ENCODE measurements at regions not wholly inside any gene's neighbourhood (a gene's known extent, or its start where the extent isn't known, plus 50 kb on each side); places are given as distances from the start of the nearest gene placed in this dataset.
"Not testable (repeated sequence)": the region's sequence is repeated elsewhere in the genome, so short reads cannot be mapped to it uniquely, and the experiment has no call there.

DNA sequence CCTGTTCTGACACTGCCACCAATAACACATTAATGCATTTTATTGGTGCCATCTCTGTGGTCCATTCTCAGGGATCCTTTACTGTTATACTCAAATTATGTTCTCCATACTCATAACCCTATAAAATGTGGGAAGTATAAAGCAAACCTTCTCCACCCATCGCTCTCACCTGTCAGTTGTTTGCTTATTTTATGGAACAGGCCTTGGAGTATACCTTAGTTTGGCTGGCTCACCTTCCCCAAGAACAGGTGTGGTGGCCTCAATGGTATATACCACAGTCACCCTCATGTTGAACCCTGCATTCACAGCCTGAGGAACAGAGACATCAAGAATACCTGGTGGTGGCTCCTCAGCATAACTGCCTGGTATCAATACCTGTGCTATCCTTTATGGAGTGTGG lies 308.4 kb upstream of the STXBP6 start:
- no peak for TF ChIP-seq CTCF (IDR thresholded peaks at IDR 0.05; ENCODE audit: low read depth, low read length)

DNA sequence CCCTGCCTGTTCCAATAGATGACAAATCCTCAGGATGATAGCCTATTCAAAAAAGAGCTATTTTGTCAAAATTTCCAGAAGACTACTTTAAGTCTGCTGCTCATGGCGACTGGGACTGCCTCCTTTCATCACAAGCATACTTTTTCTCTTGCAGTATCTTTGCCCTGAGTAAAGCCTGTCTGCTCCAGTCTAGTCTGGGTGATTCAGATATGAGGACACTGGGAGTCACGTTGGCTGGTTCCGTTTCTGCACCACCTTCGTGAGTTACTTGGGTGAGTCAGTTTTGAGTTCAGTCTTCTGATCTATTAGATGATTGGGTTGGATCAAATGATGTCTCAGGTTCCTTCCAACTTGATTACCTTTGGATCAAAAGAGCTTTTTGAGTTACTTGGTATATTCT lies 301.3 kb upstream of the STXBP6 start:
- H3K4me3 ChIP-seq (ENCODE audit: low read depth, low read length): no peak overlapping the region
- no peak for TF ChIP-seq CTCF (IDR thresholded peaks at IDR 0.05; ENCODE audit: low read depth, low read length)

More for the DNA sequence above, 308.4 kb upstream of the STXBP6 start:
- no peak overlapping the region for H3K4me3 ChIP-seq (ENCODE audit: low read depth, low read length)

DNA sequence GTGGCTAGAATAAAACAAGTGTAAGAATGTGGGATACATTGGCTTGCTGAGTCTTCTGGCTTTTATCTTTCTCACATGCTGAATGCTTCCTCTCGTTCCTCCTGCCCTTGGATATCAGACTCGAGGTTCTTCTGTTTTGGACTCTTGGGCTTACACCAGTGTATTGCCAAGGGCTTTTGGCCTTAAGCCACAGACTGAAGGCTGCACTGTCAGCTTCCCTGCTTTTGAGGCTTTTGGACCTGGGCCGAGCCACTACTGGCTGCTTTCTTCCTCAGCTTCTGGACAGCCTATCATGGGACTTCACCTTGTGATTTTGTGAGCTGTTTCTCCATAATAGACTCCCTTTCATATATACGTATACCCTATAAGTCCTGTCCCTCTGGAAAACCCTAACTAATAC lies 300.9 kb upstream of the STXBP6 start:
- no peak overlapping the region for H3K4me3 ChIP-seq (ENCODE audit: low read depth, low read length)
- TF ChIP-seq CTCF (IDR thresholded peaks at IDR 0.05; ENCODE audit: low read depth, low read length): no peak

- no peak overlapping the region for H3K4me3 ChIP-seq (ENCODE audit: low read depth, low read length)
- no peak for TF ChIP-seq CTCF (IDR thresholded peaks at IDR 0.05; ENCODE audit: low read depth, low read length)
These were observed 300.1 kb upstream of the STXBP6 start for GRCh38 chr14:25350021-25350420.

GRCh38 chr14:25349269-25349668 lies 299.3 kb upstream of the STXBP6 start:
- no peak overlapping the region for H3K4me3 ChIP-seq (ENCODE audit: low read depth, low read length)
- no peak for TF ChIP-seq CTCF (IDR thresholded peaks at IDR 0.05; ENCODE audit: low read depth, low read length)

DNA sequence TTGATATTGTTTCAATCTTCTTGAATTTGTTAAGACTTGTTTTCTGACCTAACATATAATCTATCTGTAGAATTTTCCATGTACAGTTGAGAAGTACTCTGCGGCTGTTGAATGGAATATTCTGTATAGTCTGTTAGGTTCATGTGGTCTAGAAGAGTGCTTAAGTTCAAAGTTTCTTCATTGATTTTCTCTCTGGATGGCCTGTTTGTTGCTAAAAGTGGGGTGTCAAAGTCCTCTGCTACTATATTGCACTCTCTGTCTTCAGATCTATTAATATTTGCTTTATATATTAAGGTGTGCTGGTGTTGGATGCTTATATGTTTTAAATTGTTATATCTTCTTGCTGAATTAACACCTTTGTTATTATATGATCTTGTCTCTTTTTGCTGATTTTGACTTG lies 290.9 kb upstream of the STXBP6 start:
- H3K4me3 ChIP-seq (ENCODE audit: low read depth, low read length): no peak overlapping the region
- TF ChIP-seq CTCF (IDR thresholded peaks at IDR 0.05; ENCODE audit: low read depth, low read length): no peak

DNA sequence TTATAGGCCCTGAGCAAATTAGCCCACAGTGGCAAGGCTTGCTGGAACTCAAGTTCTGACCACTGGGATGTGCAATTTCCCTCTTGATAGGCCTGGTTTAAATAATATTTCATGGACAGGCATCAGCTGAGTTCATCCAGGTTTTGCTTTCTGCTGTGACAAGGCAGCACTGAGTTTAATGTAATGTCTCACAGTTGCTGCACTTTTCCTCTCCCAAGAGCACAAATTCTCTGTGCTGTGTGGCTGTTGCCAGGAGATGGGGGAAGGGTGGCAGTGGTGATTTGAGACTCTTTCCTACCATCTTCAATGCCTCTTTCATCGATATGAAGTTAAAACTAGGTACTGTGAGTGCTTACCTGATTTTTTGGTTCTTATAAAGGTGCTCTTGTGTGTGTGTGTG lies 272.8 kb upstream of the STXBP6 start:
- no peak for TF ChIP-seq CTCF (IDR thresholded peaks at IDR 0.05; ENCODE audit: low read depth, low read length)
- H3K4me3 ChIP-seq (ENCODE audit: low read depth, low read length): no peak overlapping the region

DNA sequence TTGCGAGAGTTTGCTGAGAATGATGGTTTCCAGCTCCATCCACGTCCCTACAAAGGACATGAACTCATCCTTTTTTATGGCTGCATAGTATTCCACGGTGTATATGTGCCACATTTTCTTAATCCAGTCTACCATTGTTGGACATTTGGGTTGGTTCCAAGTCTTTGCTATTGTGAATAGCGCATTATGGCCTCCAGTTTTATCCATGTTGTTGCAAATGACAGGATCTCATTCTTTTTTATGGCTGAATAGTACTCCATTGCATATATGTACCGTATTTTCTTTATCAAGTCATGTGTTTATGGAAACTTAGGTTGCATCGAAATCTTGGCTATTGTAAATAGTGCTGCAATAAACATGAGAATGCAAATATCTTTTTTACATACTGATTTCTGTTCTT lies 266.1 kb upstream of the STXBP6 start:
- H3K4me3 ChIP-seq (ENCODE audit: low read depth, low read length): not testable (repeated sequence)
